GM12878 (cell line): ENCODE measurements at regions not wholly inside any gene's neighbourhood (a gene's known extent, or its start where the extent isn't known, plus 50 kb on each side); places are given as distances from the start of the nearest gene placed in this dataset.

Experiments
- ATAC-seq: fragments of 200-7000 bp; cut with Tn5 transposase; 3 replicates; pipeline ENCODE4 v1.9.1; 2020; ENCODE audit warnings: mild to moderate bottlenecking, moderate library complexity
- BruUV-seq: library from RNA; stranded (reverse); fragments of 400-500 nt; replicated peaks from 2 replicates; lab custom pipeline; 2021; lab: Mats Ljungman, UMichigan
- CTCF ChIA-PET: fragments of 300-600 bp; sonication (Branson Sonifier 250); formaldehyde crosslinking; extraction: SDS; loops from one replicate; lab custom pipeline; 2021; ENCODE audit warnings: inconsistent platforms; lab: Yijun Ruan, JAX
- POLR2A ChIA-PET: fragments of 350-600 bp; formaldehyde crosslinking; extraction: SDS; loops from one replicate; lab custom pipeline; 2021; ENCODE audit warnings: inconsistent platforms; lab: Charles Lee
- RAD21 ChIA-PET: fragments of 300-600 bp; sonication (Branson Sonifier 250); formaldehyde crosslinking; loops from one replicate; lab custom pipeline; 2023; ENCODE audit warnings: antibody characterized with exemption; ENCODE audit not compliant: unreplicated experiment; lab: Charles Lee
- SMC1A ChIA-PET: fragments of 300-600 bp; sonication (Branson Sonifier 250); formaldehyde crosslinking; loops from one replicate; lab custom pipeline; 2023; ENCODE audit not compliant: unreplicated experiment, uncharacterized antibody; lab: Charles Lee
- DNase-seq: peaks from one replicate; pipeline ENCODE4 v3.0.0-alpha.2; 2011; ENCODE audit warnings: low read depth, low spot score
- FAIRE-seq: peaks from 3 replicates; lab custom pipeline; 2011; peaks lifted over from hg19 to GRCh38; lab: Jason Lieb, UNC
- H2AFZ ChIP-seq: 2 replicates; pipeline ENCODE4 v1.6.0; 2011; ENCODE audit warnings: low read depth, low read length, control low read depth; ENCODE audit not compliant: control insufficient read depth
- H3K27ac ChIP-seq: 2 replicates; pipeline ENCODE4 v1.5.1; 2011; ENCODE audit warnings: control low read depth; ENCODE audit not compliant: control insufficient read depth, insufficient read depth
- H3K27me3 ChIP-seq, 2 experiments: replicated peaks in 1 of 2; 2 replicates each; pipeline versions ENCODE4 v1.6.0 to v1.6.1; 2011; ENCODE audit warnings: low read length in 1 of 2; ENCODE audit not compliant: control insufficient read depth in 2 of 2, insufficient read depth in 2 of 2
- H3K36me3 ChIP-seq, 2 experiments: 2 replicates each; pipeline ENCODE4 v1.5.1; 2011; ENCODE audit warnings: low read length in 1 of 2; ENCODE audit not compliant: control insufficient read depth in 2 of 2, insufficient read depth in 2 of 2
- H3K4me1 ChIP-seq: 2 replicates; pipeline ENCODE4 v1.6.1; 2011; ENCODE audit warnings: mild to moderate bottlenecking, low read length, moderate library complexity, mixed read lengths; ENCODE audit not compliant: control insufficient read depth, insufficient read depth
- H3K4me2 ChIP-seq: 2 replicates; pipeline ENCODE4 v1.6.0; 2011; ENCODE audit warnings: control low read depth; ENCODE audit not compliant: control insufficient read depth, insufficient read depth
- H3K4me3 ChIP-seq: fragments of 200-600 bp; sonication (generic); 2 replicates; pipeline ENCODE4 v1.5.1; 2016
- H3K79me2 ChIP-seq: 2 replicates; pipeline ENCODE4 v1.6.0; 2011; ENCODE audit warnings: low read length; ENCODE audit not compliant: control insufficient read depth, insufficient read depth
- H3K9ac ChIP-seq: 2 replicates; pipeline ENCODE4 v1.8.0; 2011; ENCODE audit warnings: low read length, control low read depth, mixed read lengths; ENCODE audit not compliant: control insufficient read depth, insufficient read depth
- H3K9me3 ChIP-seq: replicated peaks from 3 replicates; pipeline ENCODE4 v1.5.1; 2011; ENCODE audit warnings: mild to moderate bottlenecking, low read length; ENCODE audit not compliant: control insufficient read depth, insufficient read depth
- H4K20me1 ChIP-seq: 2 replicates; pipeline ENCODE4 v1.6.0; 2011; ENCODE audit not compliant: control insufficient read depth, insufficient read depth
- BHLHE40 ChIP-seq, 2 experiments: fragments of 450-650 bp in 1 of 2; IDR thresholded peaks; 2 replicates each; pipeline ENCODE4 v1.6.1; 2011 to 2017; ENCODE audit warnings: low read depth in 2 of 2, borderline replicate concordance in 1 of 2, improper control_type of control experiment in 1 of 2, low read length in 1 of 2, mild to moderate bottlenecking in 1 of 2
- CBX3 ChIP-seq: fragments of 200-600 bp; sonication (generic); IDR thresholded peaks from 2 replicates; pipeline ENCODE4 v1.6.1; 2016; ENCODE audit warnings: low read depth, borderline replicate concordance
- CBX5 ChIP-seq: sonication (generic); IDR thresholded peaks from 2 replicates; pipeline ENCODE4 v1.6.1; 2016; ENCODE audit warnings: low read depth, moderate library complexity, mild to moderate bottlenecking, inconsistent platforms
- FOXK2 ChIP-seq: fragments of 450-650 bp; IDR thresholded peaks from 2 replicates; pipeline ENCODE4 v1.6.1; 2017; ENCODE audit warnings: mild to moderate bottlenecking, moderate library complexity
- IKZF1 ChIP-seq: fragments of 450-650 bp; conservative IDR thresholded peaks from 2 replicates; pipeline ENCODE4 v1.6.1; 2017; ENCODE audit warnings: antibody characterized with exemption, mild to moderate bottlenecking
- JUNB ChIP-seq: IDR thresholded peaks from 2 replicates; pipeline ENCODE4 v1.6.1; 2016; ENCODE audit warnings: antibody characterized with exemption, mild to moderate bottlenecking
- KAT2A ChIP-seq: conservative IDR thresholded peaks from 2 replicates; pipeline ENCODE4 v1.6.1; 2011; ENCODE audit warnings: low read depth, low read length; ENCODE audit not compliant: control insufficient read depth
- MXI1 ChIP-seq: fragments of 150-350 bp; IDR thresholded peaks from 2 replicates; pipeline ENCODE4 v1.6.1; 2011; ENCODE audit warnings: low read depth, mild to moderate bottlenecking, inconsistent platforms, low read length, improper control_type of control experiment
- NBN ChIP-seq: fragments of 450-650 bp; IDR thresholded peaks from 2 replicates; pipeline ENCODE4 v1.6.1; 2016
- NR2C1 ChIP-seq: fragments of 450-650 bp; IDR thresholded peaks from 2 replicates; pipeline ENCODE4 v1.6.1; 2017; ENCODE audit warnings: antibody characterized with exemption, mild to moderate bottlenecking, moderate library complexity
- PBX3 ChIP-seq: IDR thresholded peaks from 2 replicates; pipeline ENCODE4 v1.6.1; 2011; ENCODE audit warnings: mild to moderate bottlenecking, low read depth, low read length, moderate library complexity; ENCODE audit not compliant: insufficient replicate concordance
- PKNOX1 ChIP-seq: fragments of 450-650 bp; IDR thresholded peaks from 2 replicates; pipeline ENCODE4 v1.6.1; 2016; ENCODE audit warnings: mild to moderate bottlenecking
- POU2F2 ChIP-seq: IDR thresholded peaks from 3 replicates; pipeline ENCODE4 v1.6.1; 2011; ENCODE audit warnings: low read depth, mild to moderate bottlenecking, low read length, borderline replicate concordance
- RAD51 ChIP-seq: fragments of 450-650 bp; IDR thresholded peaks from 2 replicates; pipeline ENCODE4 v1.6.1; 2016; ENCODE audit warnings: moderate library complexity, mild to moderate bottlenecking, inconsistent platforms
- SRF ChIP-seq, 2 experiments: IDR thresholded peaks; 2 replicates each; pipeline ENCODE4 v1.6.1; 2011; ENCODE audit warnings: low read depth in 2 of 2, low read length in 2 of 2, mild to moderate bottlenecking in 1 of 2, moderate library complexity in 1 of 2
- SUPT20H ChIP-seq: IDR thresholded peaks from 2 replicates; pipeline ENCODE4 v1.6.1; 2011; ENCODE audit warnings: low read depth, mild to moderate bottlenecking, low read length, moderate library complexity, borderline replicate concordance; ENCODE audit not compliant: control insufficient read depth
- SUZ12 ChIP-seq: fragments of 200-600 bp; sonication (generic); IDR thresholded peaks from one replicate; pipeline ENCODE4 v1.6.1; 2018; ENCODE audit warnings: antibody characterized with exemption, mild to moderate bottlenecking; ENCODE audit not compliant: unreplicated experiment
- WRNIP1 ChIP-seq: IDR thresholded peaks from 2 replicates; pipeline ENCODE4 v1.6.1; 2011; ENCODE audit warnings: low read depth, low read length, improper control_type of control experiment, borderline replicate concordance
- ZZZ3 ChIP-seq: IDR thresholded peaks from 2 replicates; pipeline ENCODE4 v1.6.1; 2011; ENCODE audit warnings: low read depth; ENCODE audit not compliant: control insufficient read depth, insufficient read length
- WGBS: methylation state at CpG from one replicate; pipeline ENCODE4 v1.1.6; 2016; ENCODE audit warnings: low lambda C conversion rate; ENCODE audit not compliant: insufficient replicate concordance, insufficient coverage; ENCODE audit errors: missing lambda C conversion rate; 5-methylcytosine and 5-hydroxymethylcytosine counted together
- in situ Hi-C: fragments of 300-500 bp; cut with MboI; formaldehyde crosslinking; loops from 9 replicates; pipeline ENCODE4 v1.14.3; 2018; ENCODE audit warnings: mixed read lengths
- intact Hi-C: fragments of 100-400 bp; cut with micrococcal nuclease; formaldehyde crosslinking; loops from one replicate; pipeline ENCODE4 v1.14.2; 2022; ENCODE audit not compliant: unreplicated experiment

GRCh38 chr7:85997515-85997914, 646.2 kb upstream of the GRM3 start:
- no peak for DNase-seq
- H3K36me3 ChIP-seq: no peaks in the 10 kb centered on the region
- FAIRE-seq: no peak
- SMC1A ChIA-PET: no interaction called here
- intact Hi-C loops: no loop called here
- CTCF ChIA-PET: no interaction called here
- H3K9ac ChIP-seq: no peak overlapping the region
- H3K79me2 ChIP-seq: no peaks in the 10 kb centered on the region
- no peak overlapping the region for H2AFZ ChIP-seq
- TF ChIP-seq SUPT20H: no peak
- no peak for TF ChIP-seq SUZ12
- TF ChIP-seq FOXK2: no peak
- no peak for TF ChIP-seq NR2C1
- TF ChIP-seq, all 136 proteins: peak for 0
- no peaks in the 10 kb centered on the region for H4K20me1 ChIP-seq
- H3K4me3 ChIP-seq: no peak overlapping the region
- H3K27ac ChIP-seq: no peak overlapping the region
- no peaks in the 10 kb centered on the region for H3K27me3 ChIP-seq
- in situ Hi-C loops: no loop called here
- no peaks in the 10 kb centered on the region; the same call in 2 of the 3 replicates for H3K9me3 ChIP-seq
- RAD21 ChIA-PET: no interaction called here
- ATAC-seq: no peak
- no peak overlapping the region for H3K4me2 ChIP-seq
- no TSS peak for BruUV-seq
- POLR2A ChIA-PET: no interaction called here
- H3K4me1 ChIP-seq: no peaks in the 10 kb centered on the region

GRCh38 chr7:85995101-85995500, 648.6 kb upstream of the GRM3 start:
- ChIA-PET RAD21 (no interaction called here), POLR2A (no interaction called here)
- Histone ChIP-seq H3K36me3 (no peaks in the 10 kb centered on the region), H3K27me3 (no peaks in the 10 kb centered on the region)
- intact Hi-C loops: no loop called here
- TF ChIP-seq KAT2A (no peak), NBN (no peak), NR2C1 (no peak), SRF (IDR thresholded peaks at IDR 0.05; ENCODE audit: low read depth in 2 of 2, low read length in 2 of 2) (no peak), BHLHE40 (IDR thresholded peaks at IDR 0.05; ENCODE audit: borderline replicate concordance in 1 of 2, low read depth in 2 of 2, low read length in 1 of 2) (no peak), WRNIP1 (no peak), CBX5 (no peak), PBX3 (no peak), IKZF1 (no peak), CBX3 (no peak), SUZ12 (no peak), POU2F2 (no peak), PKNOX1 (no peak), MXI1 (no peak), ZZZ3 (no peak), JUNB (no peak), RAD51 (no peak)
- TF ChIP-seq, all 136 proteins: peak for 0
- in situ Hi-C loops: no loop called here
- Histone ChIP-seq H3K9ac (no peak overlapping the region), H3K79me2 (no peaks in the 10 kb centered on the region), H3K4me1 (no peaks in the 10 kb centered on the region), H3K9me3 (no peaks in the 10 kb centered on the region), H4K20me1 (no peaks in the 10 kb centered on the region), H3K4me2 (no peak overlapping the region), H3K27ac (no peak overlapping the region), H2AFZ (no peak overlapping the region), H3K4me3 (no peak overlapping the region)
- ATAC-seq: no peak
- FAIRE-seq: peak; percentile 13
- CTCF ChIA-PET: no interaction called here
- SMC1A ChIA-PET: no interaction called here
- DNase-seq: no peak
- no TSS peak for BruUV-seq
- WGBS: 7% methylated on average over 3 of the region's 3 CpGs
